SH-SY5Y (cell line): ENCODE measurements at regions not wholly inside any gene's neighbourhood (a gene's known extent, or its start where the extent isn't known, plus 50 kb on each side); places are given as distances from the start of the nearest gene placed in this dataset.

ENCODE experiments used
- GATA2 ChIP-seq: IDR thresholded peaks from 2 replicates; pipeline ENCODE4 v1.6.1; 2011; ENCODE audit warnings: mild to moderate bottlenecking, low read depth, low read length
- GATA3 ChIP-seq: IDR thresholded peaks from 2 replicates; pipeline ENCODE4 v1.6.1; 2011; ENCODE audit warnings: low read depth, mild to moderate bottlenecking, low read length, moderate library complexity

GRCh38 chr1:201774983-201775344, 54.0 kb upstream of the IPO9 start:
- TF ChIP-seq GATA2 (no peak), GATA3 (no peak)
